Stomach (tissue), 4 donors: ENCODE measurements at regions not wholly inside any gene's neighbourhood (a gene's known extent, or its start where the extent isn't known, plus 50 kb on each side); places are given as distances from the start of the nearest gene placed in this dataset.

Experiments
- CTCF ChIP-seq, 7 experiments: fragments of 450-650 bp in 4 of 7; fragments of 200-600 bp in 3 of 7; sonication (generic) in 3 of 7; IDR thresholded peaks; one replicate each; pipeline ENCODE4 v1.5.1; 2016 to 2019; ENCODE audit warnings: antibody characterized with exemption in 7 of 7, control low read depth in 2 of 7, mild to moderate bottlenecking in 1 of 7
- EP300 ChIP-seq: sonication (generic); formaldehyde crosslinking; IDR thresholded peaks from one replicate; pipeline ENCODE4 v1.6.1; 2017; ENCODE audit warnings: antibody characterized with exemption

GRCh38 chr4:154961263-154961662, 180.2 kb downstream of the RBM46 start:
- TF ChIP-seq EP300 (no peak), CTCF (IDR thresholded peaks at IDR 0.05) (no peak)
